HEK293 (cell line): ENCODE measurements at regions not wholly inside any gene's neighbourhood (a gene's known extent, or its start where the extent isn't known, plus 50 kb on each side); places are given as distances from the start of the nearest gene placed in this dataset.

Experiments
- CTCF ChIA-PET: fragments of 350-600 bp; formaldehyde crosslinking; extraction: SDS; loops from one replicate; lab custom pipeline; 2021; ENCODE audit warnings: antibody characterized with exemption; lab: Yijun Ruan, JAX
- POLR2A ChIA-PET: fragments of 300-600 bp; formaldehyde crosslinking; extraction: SDS; loops from one replicate; lab custom pipeline; 2020; ENCODE audit warnings: antibody characterized with exemption, inconsistent platforms; lab: Yijun Ruan, JAX
- H3K27ac ChIP-seq: fragments of 200-500 bp; sonication (Bioruptor generic); 2 replicates; pipeline ENCODE4 v1.5.1; 2014; ENCODE audit warnings: low read depth, low read length, control low read depth, inconsistent platforms; ENCODE audit errors: extremely low read depth
- H3K36me3 ChIP-seq, 2 experiments: fragments of 200-500 bp in 1 of 2; sonication (Bioruptor generic) in 1 of 2; 1 replicate in 1 of 2; 2 replicates in 1 of 2; pipeline ENCODE4 v1.5.1; 2014 to 2017; ENCODE audit warnings: inconsistent platforms in 2 of 2, low read length in 2 of 2; ENCODE audit not compliant: control insufficient read depth in 2 of 2, insufficient read depth in 1 of 2
- H3K4me1 ChIP-seq: fragments of 200-500 bp; sonication (Bioruptor generic); 2 replicates; pipeline ENCODE4 v1.5.1; 2014; ENCODE audit warnings: mild to moderate bottlenecking, low read length, inconsistent platforms; ENCODE audit not compliant: control insufficient read depth, insufficient read depth
- H3K4me3 ChIP-seq: 2 replicates; pipeline ENCODE4 v1.5.1; 2011; ENCODE audit warnings: low read depth, mild to moderate bottlenecking, control low read depth, low read length, moderate library complexity
- H3K9me3 ChIP-seq: fragments of 200-500 bp; sonication (Bioruptor generic); 2 replicates; pipeline ENCODE4 v1.5.1; 2014; ENCODE audit warnings: low read depth, low read length, inconsistent platforms; ENCODE audit not compliant: control insufficient read depth, insufficient read depth
- EGR2 ChIP-seq: fragments of 450-650 bp; formaldehyde crosslinking; IDR thresholded peaks from 2 replicates; pipeline ENCODE4 v1.5.1; 2016; ENCODE audit warnings: low read depth, missing biosample characterization, missing genetic modification characterization
- PRDM10 ChIP-seq: fragments of 450-650 bp; formaldehyde crosslinking; IDR thresholded peaks from 2 replicates; pipeline ENCODE4 v1.5.1; 2016; ENCODE audit warnings: missing biosample characterization, missing genetic modification characterization
- PRDM2 ChIP-seq: fragments of 450-650 bp; formaldehyde crosslinking; IDR thresholded peaks from 2 replicates; pipeline ENCODE4 v1.5.1; 2016; ENCODE audit warnings: missing biosample characterization, missing genetic modification characterization, borderline replicate concordance
- TRIM28 ChIP-seq: IDR thresholded peaks from 2 replicates; pipeline ENCODE4 v1.6.1; 2011; ENCODE audit warnings: low read length, control low read depth, borderline replicate concordance
- ZBTB10 ChIP-seq: fragments of 450-650 bp; formaldehyde crosslinking; IDR thresholded peaks from 2 replicates; pipeline ENCODE4 v1.5.1; 2016; ENCODE audit warnings: missing biosample characterization, missing genetic modification characterization
- ZBTB20 ChIP-seq: fragments of 450-650 bp; formaldehyde crosslinking; IDR thresholded peaks from 2 replicates; pipeline ENCODE4 v1.5.1; 2016; ENCODE audit warnings: missing biosample characterization, missing genetic modification characterization
- ZBTB6 ChIP-seq: fragments of 450-650 bp; formaldehyde crosslinking; IDR thresholded peaks from 2 replicates; pipeline ENCODE4 v1.5.1; 2017; ENCODE audit warnings: missing biosample characterization, missing genetic modification characterization
- ZIC2 ChIP-seq: fragments of 450-650 bp; formaldehyde crosslinking; IDR thresholded peaks from 2 replicates; pipeline ENCODE4 v1.5.1; 2016; ENCODE audit warnings: missing biosample characterization, missing genetic modification characterization
- ZNF280D ChIP-seq: fragments of 450-650 bp; formaldehyde crosslinking; IDR thresholded peaks from 2 replicates; pipeline ENCODE4 v1.5.1; 2016; ENCODE audit warnings: missing biosample characterization, missing genetic modification characterization
- ZNF366 ChIP-seq: fragments of 450-650 bp; formaldehyde crosslinking; conservative IDR thresholded peaks from 2 replicates; pipeline ENCODE4 v1.5.1; 2016; ENCODE audit warnings: missing biosample characterization, missing genetic modification characterization
- ZNF37A ChIP-seq: fragments of 450-650 bp; IDR thresholded peaks from 2 replicates; pipeline ENCODE4 v1.5.1; 2018; ENCODE audit warnings: missing biosample characterization, missing genetic modification characterization
- ZNF423 ChIP-seq: fragments of 450-650 bp; formaldehyde crosslinking; IDR thresholded peaks from 2 replicates; pipeline ENCODE4 v1.5.1; 2016; ENCODE audit warnings: missing biosample characterization, missing genetic modification characterization
- ZNF600 ChIP-seq: fragments of 450-650 bp; formaldehyde crosslinking; IDR thresholded peaks from 2 replicates; pipeline ENCODE4 v1.5.1; 2016; ENCODE audit warnings: missing biosample characterization, missing genetic modification characterization
- ZNF645 ChIP-seq: fragments of 450-650 bp; formaldehyde crosslinking; IDR thresholded peaks from 2 replicates; pipeline ENCODE4; 2016; ENCODE audit warnings: missing biosample characterization, missing genetic modification characterization
- ZNF677 ChIP-seq: fragments of 450-650 bp; IDR thresholded peaks from 2 replicates; pipeline ENCODE4 v1.5.0; 2018; ENCODE audit warnings: missing biosample characterization, mild to moderate bottlenecking, missing genetic modification characterization, moderate library complexity
- ZSCAN16 ChIP-seq: fragments of 450-650 bp; formaldehyde crosslinking; IDR thresholded peaks from 2 replicates; pipeline ENCODE4 v1.5.1; 2016; ENCODE audit warnings: missing biosample characterization, missing genetic modification characterization

GRCh38 chr5:53426512-53426830, 54.0 kb upstream of the FST start:
- Histone ChIP-seq H3K36me3 (no peaks in the 10 kb centered on the region), H3K27ac (no peak overlapping the region), H3K4me1 (peaks cover 4% of the 10 kb centered on the region; the same call in 1 of the 2 replicates), H3K9me3 (no peaks in the 10 kb centered on the region), H3K4me3 (no peak overlapping the region)
- POLR2A ChIA-PET, result no interaction called here
- CTCF ChIA-PET, result interaction anchor here (0.6 to 2.2 kb wide), 8 partner anchors 10 to 808 kb away, joined by 3 to 7 read pairs (median 4); no protein-coding TSS in a partner anchor
- TF ChIP-seq ZNF677 (tag by site-specific recombination) (no peak), PRDM2 (tag by site-specific recombination) (no peak), PRDM10 (tag by site-specific recombination) (peak; percentile 20; the same call in 1 of the 2 replicates), ZBTB20 (peak; percentile 39; the same call in 1 of the 2 replicates)

GRCh38 chr5:53426878-53427277, 53.6 kb upstream of the FST start:
- CTCF ChIA-PET, result interaction anchor here (0.5 to 2.2 kb wide), 12 partner anchors 10 to 808 kb away, joined by 3 to 7 read pairs (median 4); no protein-coding TSS in a partner anchor
- no peak overlapping the region for H3K27ac ChIP-seq
- no peaks in the 10 kb centered on the region for H3K36me3 ChIP-seq
- POLR2A ChIA-PET, result no interaction called here
- H3K4me1 ChIP-seq, result peaks cover 4% of the 10 kb centered on the region; the same call in 1 of the 2 replicates
- H3K4me3 ChIP-seq, result no peak overlapping the region
- no peaks in the 10 kb centered on the region for H3K9me3 ChIP-seq
- TF ChIP-seq ZNF366 (tag by site-specific recombination) (no peak), ZNF37A (no peak), EGR2 (tag by site-specific recombination) (no peak), ZNF280D (tag by site-specific recombination) (no peak), ZNF600 (tag by site-specific recombination) (no peak), ZIC2 (tag by site-specific recombination) (no peak), ZBTB6 (tag by site-specific recombination) (no peak), ZNF645 (no peak), ZNF423 (tag by site-specific recombination) (no peak), TRIM28 (no peak), ZSCAN16 (no peak), ZBTB10 (tag by site-specific recombination) (no peak)
